Esophagus muscularis mucosa (tissue), 4 donors: ENCODE measurements at regions not wholly inside any gene's neighbourhood (a gene's known extent, or its start where the extent isn't known, plus 50 kb on each side); places are given as distances from the start of the nearest gene placed in this dataset.

Experiments
- DNase-seq: peaks from one replicate; pipeline ENCODE4 v3.0.0-alpha.2; 2017; ENCODE audit errors: extremely low spot score
- H3K27ac ChIP-seq, 4 donors: fragments of 200-600 bp; sonication (generic); replicated peaks in 1 of 4; 1 replicate in 3 of 4; 2 replicates in 1 of 4; pipeline ENCODE4 v1.5.1; 2016 to 2019; ENCODE audit warnings: mild to moderate bottlenecking in 1 of 4
- H3K27me3 ChIP-seq, 4 donors: fragments of 200-600 bp; sonication (generic); one replicate each; pipeline versions ENCODE4 v1.5.1 to v1.6.0; 2016 to 2019
- H3K36me3 ChIP-seq, 4 donors: fragments of 200-600 bp; sonication (generic); one replicate each; pipeline ENCODE4 v1.5.1; 2016 to 2019
- H3K4me1 ChIP-seq, 4 donors: fragments of 200-600 bp; sonication (generic); one replicate each; pipeline ENCODE4 v1.5.1; 2016 to 2019
- H3K4me3 ChIP-seq, 4 donors: fragments of 200-600 bp; sonication (generic); 1 replicate in 2 of 4; 2 replicates in 2 of 4; pipeline ENCODE4 v1.5.1; 2016 to 2019; ENCODE audit warnings: mild to moderate bottlenecking in 4 of 4, moderate library complexity in 1 of 4
- H3K9me3 ChIP-seq, 4 donors: fragments of 200-600 bp; sonication (generic); 1 replicate in 3 of 4; 2 replicates in 1 of 4; pipeline ENCODE4 v1.5.1; 2016 to 2019
- EP300 ChIP-seq: sonication (generic); formaldehyde crosslinking; IDR thresholded peaks from one replicate; pipeline ENCODE4 v1.6.1; 2017; ENCODE audit warnings: antibody characterized with exemption
- POLR2A ChIP-seq: fragments of 450-650 bp; IDR thresholded peaks from one replicate; pipeline ENCODE4 v1.6.1; 2017; ENCODE audit warnings: antibody characterized with exemption, moderate library complexity, mild to moderate bottlenecking, low read depth
- POLR2AphosphoS5 ChIP-seq, 2 donors: sonication (generic); formaldehyde crosslinking; IDR thresholded peaks; one replicate each; pipeline ENCODE4 v1.6.1; 2017; ENCODE audit warnings: antibody characterized with exemption in 2 of 2
- WGBS: methylation state at CpG from one replicate; pipeline ENCODE4 v1.1.5; 2018; 5-methylcytosine and 5-hydroxymethylcytosine counted together
- intact Hi-C: fragments of 100-400 bp; cut with DNase I; formaldehyde crosslinking; loops from one replicate; pipeline ENCODE4 v1.15.1; 2023
- TF ChIP-seq, protein P1 (sequence below), 3 experiments: fragments of 200-600 bp in 2 of 3; fragments of 450-650 bp in 1 of 3; sonication (generic) in 2 of 3; IDR thresholded peaks; one replicate each; pipeline ENCODE4 v1.5.1; 2017 to 2019; ENCODE audit warnings: antibody characterized with exemption in 3 of 3, mild to moderate bottlenecking in 2 of 3, moderate library complexity in 1 of 3

DNA sequence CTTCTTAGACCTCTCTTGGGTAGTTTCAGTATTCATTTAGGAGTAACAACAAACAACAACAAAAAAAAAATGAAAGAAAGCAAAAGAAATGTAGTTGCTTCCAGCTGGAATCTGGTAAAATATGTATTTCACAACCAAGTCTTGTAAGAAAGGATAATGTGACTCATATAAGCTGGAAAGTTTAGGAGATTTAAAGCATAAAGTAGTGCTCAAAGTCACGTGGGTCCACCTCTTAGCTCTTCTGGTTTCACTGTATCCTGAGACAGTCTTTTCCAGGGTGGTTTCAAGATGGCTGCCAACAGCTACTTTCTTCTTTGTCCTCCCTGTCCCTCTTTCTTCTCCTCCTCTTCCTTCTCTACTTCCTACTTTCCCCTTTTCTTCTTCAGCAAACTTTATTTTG, 69.5 kb upstream of the CDK13 start:
- H3K4me3 ChIP-seq: no peak overlapping the region
- H3K27ac ChIP-seq: no peak overlapping the region
- WGBS: 66% methylated on average over 1 of the region's 1 CpG
- H3K36me3 ChIP-seq: no peaks in the 10 kb centered on the region
- TF ChIP-seq POLR2AphosphoS5 (IDR thresholded peaks at IDR 0.05): no peak
- TF ChIP-seq, protein P1, sequence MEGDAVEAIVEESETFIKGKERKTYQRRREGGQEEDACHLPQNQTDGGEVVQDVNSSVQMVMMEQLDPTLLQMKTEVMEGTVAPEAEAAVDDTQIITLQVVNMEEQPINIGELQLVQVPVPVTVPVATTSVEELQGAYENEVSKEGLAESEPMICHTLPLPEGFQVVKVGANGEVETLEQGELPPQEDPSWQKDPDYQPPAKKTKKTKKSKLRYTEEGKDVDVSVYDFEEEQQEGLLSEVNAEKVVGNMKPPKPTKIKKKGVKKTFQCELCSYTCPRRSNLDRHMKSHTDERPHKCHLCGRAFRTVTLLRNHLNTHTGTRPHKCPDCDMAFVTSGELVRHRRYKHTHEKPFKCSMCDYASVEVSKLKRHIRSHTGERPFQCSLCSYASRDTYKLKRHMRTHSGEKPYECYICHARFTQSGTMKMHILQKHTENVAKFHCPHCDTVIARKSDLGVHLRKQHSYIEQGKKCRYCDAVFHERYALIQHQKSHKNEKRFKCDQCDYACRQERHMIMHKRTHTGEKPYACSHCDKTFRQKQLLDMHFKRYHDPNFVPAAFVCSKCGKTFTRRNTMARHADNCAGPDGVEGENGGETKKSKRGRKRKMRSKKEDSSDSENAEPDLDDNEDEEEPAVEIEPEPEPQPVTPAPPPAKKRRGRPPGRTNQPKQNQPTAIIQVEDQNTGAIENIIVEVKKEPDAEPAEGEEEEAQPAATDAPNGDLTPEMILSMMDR (IDR thresholded peaks at IDR 0.05): no peak
- TF ChIP-seq POLR2A: no peak
- no peak for TF ChIP-seq EP300
- H3K4me1 ChIP-seq: no peaks in the 10 kb centered on the region
- intact Hi-C loops: no loop called here
- peaks cover 0 to 12% (median 5%) of the 10 kb centered on the region in 4 donors for H3K9me3 ChIP-seq
- peaks cover 0 to 5% (median 0%) of the 10 kb centered on the region in 4 donors for H3K27me3 ChIP-seq
- DNase-seq: no peak

DNA sequence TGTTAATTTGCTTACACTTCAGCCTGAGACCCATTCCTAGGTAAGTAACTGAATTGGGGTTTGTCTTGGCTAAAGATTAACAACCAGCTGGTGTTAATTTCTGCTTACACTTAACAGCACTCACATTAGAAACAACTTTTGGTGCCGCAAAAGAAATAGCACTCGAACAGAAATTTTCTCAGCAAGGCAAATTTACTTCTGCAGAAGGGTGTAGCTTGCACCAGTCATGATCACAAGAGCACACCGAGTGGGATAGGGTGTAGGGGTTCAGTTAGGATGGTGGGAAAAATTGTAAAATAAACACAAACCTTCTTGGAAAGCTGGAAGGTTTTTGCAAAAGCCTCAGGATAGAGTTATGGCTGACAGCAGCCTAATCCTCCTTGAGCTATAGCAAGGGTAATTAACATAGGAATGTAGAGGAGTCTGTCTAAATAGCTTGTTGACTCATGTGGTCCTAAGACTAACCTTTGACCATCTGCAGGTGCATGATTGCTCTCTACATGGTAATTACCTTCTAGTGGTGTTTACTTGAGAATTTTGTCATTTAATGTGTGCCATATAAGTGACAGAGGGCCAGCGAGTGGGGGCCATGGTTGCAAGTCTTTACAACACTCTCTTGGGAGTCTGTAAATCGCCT, 67.8 kb upstream of the CDK13 start:
- Histone ChIP-seq H3K4me1 (no peaks in the 10 kb centered on the region), H3K36me3 (no peaks in the 10 kb centered on the region), H3K27me3 (peaks cover 0 to 5% (median 0%) of the 10 kb centered on the region in 4 donors), H3K4me3 (no peak overlapping the region), H3K9me3 (peaks cover 0 to 12% (median 5%) of the 10 kb centered on the region in 4 donors), H3K27ac (no peak overlapping the region)
- WGBS: 85% methylated on average over 5 of the region's 5 CpGs
- DNase-seq: no peak
- intact Hi-C loops: no loop called here
- no peak for TF ChIP-seq POLR2A
- TF ChIP-seq POLR2AphosphoS5 (IDR thresholded peaks at IDR 0.05): no peak
- no peak for TF ChIP-seq EP300
- TF ChIP-seq, protein P1 (IDR thresholded peaks at IDR 0.05): no peak

DNA sequence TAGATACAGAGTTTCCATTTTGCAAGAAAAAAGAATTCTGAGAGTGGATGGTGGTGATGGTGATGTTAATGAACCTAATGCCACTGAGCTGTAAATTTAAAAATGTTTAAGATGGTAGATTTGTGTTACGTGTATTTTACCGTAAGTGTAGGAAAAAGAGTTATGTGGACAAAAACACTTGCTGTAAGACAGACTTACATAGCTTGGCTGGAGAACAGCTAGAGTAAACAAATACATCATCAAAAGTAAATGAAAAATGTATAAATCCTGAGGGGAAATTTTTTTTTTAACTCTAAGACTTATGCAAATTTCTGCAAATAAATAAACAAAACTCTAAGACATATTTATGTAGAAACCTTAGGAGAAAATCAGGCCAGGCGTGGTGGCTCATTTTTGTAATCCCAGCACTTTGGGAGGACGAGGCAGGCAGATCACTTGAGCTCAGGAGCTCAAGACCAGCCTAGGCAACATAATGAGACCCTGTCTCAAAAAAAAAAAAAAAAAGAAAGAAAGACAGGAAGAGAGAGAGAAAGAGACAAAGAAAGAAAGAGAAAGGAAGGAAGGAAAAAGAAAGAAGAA, 66.2 kb upstream of the CDK13 start:
- TF ChIP-seq POLR2A: no peak
- TF ChIP-seq EP300: no peak
- Histone ChIP-seq H3K27ac (no peak overlapping the region), H3K4me1 (no peaks in the 10 kb centered on the region), H3K27me3 (peaks cover 0 to 5% (median 0%) of the 10 kb centered on the region in 4 donors), H3K9me3 (peaks cover 0 to 12% (median 5%) of the 10 kb centered on the region in 4 donors), H3K36me3 (no peaks in the 10 kb centered on the region), H3K4me3 (no peak overlapping the region)
- 80% methylated on average over 4 of the region's 4 CpGs for WGBS
- intact Hi-C loops: no loop called here
- DNase-seq: no peak

DNA sequence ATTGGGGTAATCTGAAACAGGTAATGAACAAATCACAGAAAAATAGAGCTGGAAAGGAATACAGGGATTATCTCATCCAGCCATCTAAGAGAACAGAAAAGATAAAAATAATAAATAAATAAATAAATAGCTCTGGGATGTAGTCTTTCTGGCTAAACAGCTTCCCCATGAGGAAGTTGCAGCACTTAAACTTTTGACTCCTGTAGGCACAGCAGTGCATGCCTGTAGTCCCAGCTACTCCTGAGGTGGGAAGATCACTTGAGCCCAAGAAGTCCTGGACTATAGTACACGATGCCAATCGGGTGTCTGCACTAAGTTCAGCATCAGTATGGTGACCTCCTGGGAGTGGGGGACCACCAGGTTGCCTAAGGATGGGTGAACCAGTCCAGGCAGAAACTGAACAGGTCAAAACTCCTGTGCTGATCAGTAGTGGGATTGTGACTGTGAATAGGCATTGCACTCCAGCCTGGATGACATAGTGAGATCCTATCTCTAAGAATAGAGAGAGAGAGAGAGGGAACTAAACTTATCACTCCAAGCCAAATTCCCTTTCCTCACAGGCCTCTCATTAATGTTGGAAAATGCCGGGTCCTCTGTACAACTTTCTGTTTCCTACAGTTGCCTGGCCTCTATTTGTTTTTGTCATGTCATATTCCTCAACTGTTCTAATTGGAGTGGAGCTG, 61.7 kb upstream of the CDK13 start:
- Histone ChIP-seq H3K27ac (no peak overlapping the region), H3K4me3 (no peak overlapping the region), H3K4me1 (no peaks in the 10 kb centered on the region), H3K9me3 (no peaks in the 10 kb centered on the region), H3K36me3 (no peaks in the 10 kb centered on the region), H3K27me3 (peaks cover 0 to 4% (median 0%) of the 10 kb centered on the region in 4 donors)
- intact Hi-C loops: no loop called here
- 80% methylated on average over 3 of the region's 3 CpGs for WGBS
- no peak for DNase-seq
- TF ChIP-seq POLR2A (no peak), POLR2AphosphoS5 (IDR thresholded peaks at IDR 0.05) (no peak), EP300 (no peak)
- TF ChIP-seq, protein P1 (IDR thresholded peaks at IDR 0.05): no peak

DNA sequence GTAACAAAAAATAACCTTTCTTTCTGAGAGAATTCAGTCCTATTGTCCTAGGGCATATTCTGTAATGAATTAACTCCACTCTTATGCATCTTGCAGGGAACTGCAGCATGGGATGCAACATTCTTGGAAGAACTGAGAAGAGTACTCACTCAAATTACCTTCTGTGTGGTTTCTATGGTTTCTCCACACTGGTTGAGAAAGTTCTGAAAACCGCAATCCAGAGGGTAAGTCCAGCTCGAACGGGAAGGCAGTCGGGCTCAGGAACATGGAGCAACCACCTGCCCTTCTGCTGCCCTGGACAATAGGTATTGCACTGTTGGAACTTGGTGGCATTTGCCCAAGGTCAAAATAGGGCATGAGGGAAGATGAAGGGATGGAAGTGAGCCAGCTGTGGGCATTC, 59.6 kb upstream of the CDK13 start:
- Histone ChIP-seq H3K4me3 (no peak overlapping the region), H3K27me3 (peaks cover 0 to 5% (median 0%) of the 10 kb centered on the region in 4 donors), H3K27ac (no peak overlapping the region), H3K4me1 (no peaks in the 10 kb centered on the region), H3K36me3 (no peaks in the 10 kb centered on the region), H3K9me3 (no peaks in the 10 kb centered on the region)
- TF ChIP-seq POLR2A (no peak), POLR2AphosphoS5 (IDR thresholded peaks at IDR 0.05) (no peak), EP300 (no peak)
- TF ChIP-seq, protein P1 (IDR thresholded peaks at IDR 0.05): no peak
- WGBS: 80% methylated on average over 4 of the region's 4 CpGs
- intact Hi-C loops: no loop called here
- no peak for DNase-seq
